Esophagus muscularis mucosa (tissue), 4 donors: ENCODE measurements at regions not wholly inside any gene's neighbourhood (a gene's known extent, or its start where the extent isn't known, plus 50 kb on each side); places are given as distances from the start of the nearest gene placed in this dataset.

Experiments used
- CTCF ChIP-seq, 3 experiments: fragments of 200-600 bp in 2 of 3; fragments of 450-650 bp in 1 of 3; sonication (generic) in 2 of 3; IDR thresholded peaks; one replicate each; pipeline ENCODE4 v1.5.1; 2017 to 2019; ENCODE audit warnings: antibody characterized with exemption in 3 of 3, mild to moderate bottlenecking in 2 of 3, moderate library complexity in 1 of 3
- EP300 ChIP-seq: sonication (generic); formaldehyde crosslinking; IDR thresholded peaks from one replicate; pipeline ENCODE4 v1.6.1; 2017; ENCODE audit warnings: antibody characterized with exemption
- POLR2A ChIP-seq: fragments of 450-650 bp; IDR thresholded peaks from one replicate; pipeline ENCODE4 v1.6.1; 2017; ENCODE audit warnings: antibody characterized with exemption, moderate library complexity, mild to moderate bottlenecking, low read depth
- POLR2AphosphoS5 ChIP-seq, 2 donors: sonication (generic); formaldehyde crosslinking; IDR thresholded peaks; one replicate each; pipeline ENCODE4 v1.6.1; 2017; ENCODE audit warnings: antibody characterized with exemption in 2 of 2

GRCh38 chr6:141077355-141078333, 1055.1 kb upstream of the GJE1 start:
- no peak for TF ChIP-seq POLR2AphosphoS5 (IDR thresholded peaks at IDR 0.05)
- TF ChIP-seq CTCF (IDR thresholded peaks at IDR 0.05), result no peak
- no peak for TF ChIP-seq POLR2A
- no peak for TF ChIP-seq EP300
